Kidney epithelial cell (primary cell): ENCODE measurements at regions not wholly inside any gene's neighbourhood (a gene's known extent, or its start where the extent isn't known, plus 50 kb on each side); places are given as distances from the start of the nearest gene placed in this dataset.

Experiments used
- DNase-seq: peaks from one replicate; pipeline ENCODE4 v3.0.0-alpha.2; 2010; ENCODE audit warnings: low read depth
- H3K27me3 ChIP-seq: 2 replicates; pipeline ENCODE4 v1.6.0; 2011; ENCODE audit warnings: low read length; ENCODE audit not compliant: control insufficient read depth, insufficient read depth
- H3K36me3 ChIP-seq: 2 replicates; pipeline ENCODE4 v1.5.1; 2011; ENCODE audit warnings: low read length; ENCODE audit not compliant: control insufficient read depth, insufficient read depth
- H3K4me3 ChIP-seq: 2 replicates; pipeline ENCODE4 v1.5.1; 2011; ENCODE audit warnings: low read depth, mild to moderate bottlenecking, control low read depth, low read length
- CTCF ChIP-seq: IDR thresholded peaks from 2 replicates; pipeline ENCODE4 v1.5.1; 2011; ENCODE audit warnings: mild to moderate bottlenecking, moderate library complexity, low read length, control low read depth, inconsistent platforms; ENCODE audit not compliant: insufficient read depth, poor library complexity, severe bottlenecking

- Histone ChIP-seq H3K4me3 (no peak overlapping the region), H3K36me3 (no peaks in the 10 kb centered on the region), H3K27me3 (no peaks in the 10 kb centered on the region)
- no peak for DNase-seq
- TF ChIP-seq CTCF, result no peak
Measured at GRCh38 chr2:138871312-138871711, 91.1 kb upstream of the NXPH2 start.

- Histone ChIP-seq H3K27me3 (no peaks in the 10 kb centered on the region), H3K4me3 (no peak overlapping the region), H3K36me3 (no peaks in the 10 kb centered on the region)
- DNase-seq, result no peak
- TF ChIP-seq CTCF, result no peak
Measured at GRCh38 chr2:138867341-138867740, 87.2 kb upstream of the NXPH2 start.

GRCh38 chr2:138866797-138867196 lies 86.6 kb upstream of the NXPH2 start:
- H3K27me3 ChIP-seq, result no peaks in the 10 kb centered on the region
- no peaks in the 10 kb centered on the region for H3K36me3 ChIP-seq
- TF ChIP-seq CTCF, result no peak
- H3K4me3 ChIP-seq, result no peak overlapping the region
- DNase-seq, result no peak

GRCh38 chr2:138853761-138854160 lies 73.6 kb upstream of the NXPH2 start:
- TF ChIP-seq CTCF, result no peak

GRCh38 chr2:138853296-138853695 lies 73.1 kb upstream of the NXPH2 start:
- DNase-seq, result no peak
- Histone ChIP-seq H3K4me3 (no peak overlapping the region), H3K27me3 (no peaks in the 10 kb centered on the region), H3K36me3 (no peaks in the 10 kb centered on the region)
- no peak for TF ChIP-seq CTCF

More at GRCh38 chr2:138853761-138854160, 73.6 kb upstream of the NXPH2 start:
- Histone ChIP-seq H3K27me3 (no peaks in the 10 kb centered on the region), H3K36me3 (no peaks in the 10 kb centered on the region), H3K4me3 (no peak overlapping the region)
- no peak for DNase-seq

GRCh38 chr2:138846216-138846821 lies 66.1 kb upstream of the NXPH2 start:
- H3K36me3 ChIP-seq, result no peaks in the 10 kb centered on the region
- DNase-seq, result no peak
- no peaks in the 10 kb centered on the region for H3K27me3 ChIP-seq
- peak; percentile 60 for TF ChIP-seq CTCF
- no peak overlapping the region for H3K4me3 ChIP-seq
